ENCODE measurements at regions not wholly inside any gene's neighbourhood (a gene's known extent, or its start where the extent isn't known, plus 50 kb on each side); places are given as distances from the start of the nearest gene placed in this dataset.

DNA sequence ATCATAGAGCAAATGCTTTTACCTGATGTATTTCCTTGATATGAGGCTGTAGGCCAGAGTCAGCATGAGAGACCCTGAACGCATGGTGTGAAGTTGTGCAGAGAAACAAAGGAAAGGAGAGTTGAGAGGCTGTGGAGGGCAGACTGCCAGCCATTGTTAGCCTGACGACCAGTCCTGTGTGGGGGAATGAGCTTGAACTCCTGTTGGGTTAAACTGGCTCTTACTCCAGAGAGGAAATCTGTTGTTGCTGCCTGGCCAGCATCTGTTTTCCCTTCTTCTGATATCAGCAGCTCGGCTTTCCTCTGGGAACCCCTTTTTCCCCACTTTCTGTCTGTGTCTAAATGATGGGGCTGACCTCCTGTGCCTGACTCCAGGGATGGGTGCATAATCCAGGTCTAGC lies 158.2 kb upstream of the ZFP64 start:
- Histone ChIP-seq H3K9me3 (peaks cover 0 to 7% of the 10 kb centered on the region in 2 donors), H3K4me3 (no peak overlapping the region), H3K27ac (no peak overlapping the region), H3K27me3 (no peaks in the 10 kb centered on the region), H3K36me3 (no peaks in the 10 kb centered on the region), H3K4me1 (no peaks in the 10 kb centered on the region)
- no peak for DNase-seq
- TF ChIP-seq POLR2A (IDR thresholded peaks at IDR 0.05) = no peak
- no peak for TF ChIP-seq CTCF (IDR thresholded peaks at IDR 0.05)
- no peak for TF ChIP-seq POLR2AphosphoS5 (IDR thresholded peaks at IDR 0.05)
- TF ChIP-seq EP300 (IDR thresholded peaks at IDR 0.05; ENCODE audit: low read depth) = no peak
- in situ Hi-C loops (cut with MboI; ENCODE audit: low pct_ligation_motif_present in 1 of 4, low pct_unique_long_range_greater_than_20kb in 1 of 4, low sequenced_read_pairs in 3 of 4) = loop anchor here in 1 of 4 donors (10.0 kb wide), 1 partner anchor 55 kb away; no protein-coding TSS in a partner anchor
- 46 to 69% methylated on average over 2 to 3 of the region's 3 CpGs for WGBS, 2 donors (ENCODE audit: low coverage in 1 of 2)
- intact Hi-C loops (cut with DNase I; ENCODE audit: low total_unique reads) = loop anchor here (1.0 kb wide), 1 partner anchor 34 kb away; no protein-coding TSS in a partner anchor

GRCh38 chr20:52348434-52348833 lies 156.9 kb upstream of the ZFP64 start:
- H3K9me3 ChIP-seq = no peaks in the 10 kb centered on the region
- intact Hi-C loops (cut with DNase I; ENCODE audit: low total_unique reads) = no loop called here
- H3K27me3 ChIP-seq = no peaks in the 10 kb centered on the region
- no peaks in the 10 kb centered on the region for H3K4me1 ChIP-seq
- H3K4me3 ChIP-seq = no peak overlapping the region
- no peak for DNase-seq
- TF ChIP-seq POLR2A (IDR thresholded peaks at IDR 0.05) (no peak), CTCF (IDR thresholded peaks at IDR 0.05) (no peak), EP300 (IDR thresholded peaks at IDR 0.05; ENCODE audit: low read depth) (no peak)
- no peaks in the 10 kb centered on the region for H3K36me3 ChIP-seq
- no peak overlapping the region for H3K27ac ChIP-seq
- in situ Hi-C loops (cut with MboI; ENCODE audit: low pct_ligation_motif_present in 1 of 4, low pct_unique_long_range_greater_than_20kb in 1 of 4, low sequenced_read_pairs in 3 of 4) = loop anchor here in 1 of 4 donors (10.0 kb wide), 1 partner anchor 56 kb away; no protein-coding TSS in a partner anchor
- 68 to 93% methylated on average over 2 of the region's 2 CpGs for WGBS, 2 donors (ENCODE audit: low coverage in 1 of 2)

DNA sequence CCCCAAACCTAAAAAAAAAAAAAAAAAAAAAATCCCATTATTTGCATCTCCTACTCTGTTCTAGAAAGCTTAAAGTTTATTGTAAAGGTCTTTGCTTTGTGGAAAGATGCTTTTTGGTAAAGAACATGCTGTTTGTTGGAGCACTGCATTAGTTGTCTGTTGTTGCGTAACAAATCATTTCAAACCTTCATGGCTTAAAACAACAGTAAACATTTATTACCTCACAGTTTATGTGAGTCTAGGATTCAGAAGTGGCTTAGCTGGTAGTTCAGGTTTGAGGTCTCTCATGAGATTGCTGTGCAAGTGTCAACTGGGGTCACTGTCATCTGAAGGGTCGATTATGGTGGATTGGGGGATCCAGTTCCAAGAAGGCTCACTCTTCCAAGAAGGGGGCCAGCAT lies 155.2 kb upstream of the ZFP64 start:
- Histone ChIP-seq H3K4me1 (no peaks in the 10 kb centered on the region), H3K27ac (no peak overlapping the region), H3K27me3 (no peaks in the 10 kb centered on the region), H3K4me3 (no peak overlapping the region), H3K9me3 (no peaks in the 10 kb centered on the region), H3K36me3 (no peaks in the 10 kb centered on the region)
- intact Hi-C loops (cut with DNase I; ENCODE audit: low total_unique reads) (no loop called here), in situ Hi-C loops (cut with MboI; ENCODE audit: low pct_ligation_motif_present in 1 of 4, low pct_unique_long_range_greater_than_20kb in 1 of 4, low sequenced_read_pairs in 3 of 4) (loop anchor here in 1 of 4 donors (10.0 kb wide), 1 partner anchor 58 kb away; no protein-coding TSS in a partner anchor)
- DNase-seq = no peak
- TF ChIP-seq EP300 (IDR thresholded peaks at IDR 0.05; ENCODE audit: low read depth) = no peak
- TF ChIP-seq POLR2A (IDR thresholded peaks at IDR 0.05) = no peak
- TF ChIP-seq CTCF (IDR thresholded peaks at IDR 0.05) = no peak
- WGBS, 2 donors (ENCODE audit: low coverage in 1 of 2) = 60 to 100% methylated on average over 1 to 2 of the region's 2 CpGs

DNA sequence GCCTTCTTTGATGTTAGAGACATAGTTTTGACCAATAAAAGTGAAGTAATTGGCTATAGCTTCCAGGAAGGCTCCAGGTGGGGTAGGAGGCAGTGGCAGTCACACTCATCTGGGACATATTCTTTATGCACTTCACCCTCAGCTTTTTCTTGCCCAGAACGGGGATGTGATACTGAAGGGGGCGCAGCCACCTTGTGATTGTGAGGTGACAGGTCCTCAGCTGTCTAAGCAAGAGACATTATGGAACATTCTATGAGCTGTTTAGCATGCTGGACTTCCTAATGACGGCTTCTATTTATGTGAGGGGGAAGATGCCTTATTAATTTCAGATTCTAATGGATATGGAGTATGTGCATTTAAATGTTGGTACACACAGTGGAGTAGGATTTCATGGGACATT lies 151.3 kb upstream of the ZFP64 start:
- Histone ChIP-seq H3K27me3 (no peaks in the 10 kb centered on the region), H3K27ac (no peak overlapping the region), H3K4me3 (no peak overlapping the region), H3K4me1 (no peaks in the 10 kb centered on the region), H3K9me3 (no peaks in the 10 kb centered on the region), H3K36me3 (no peaks in the 10 kb centered on the region)
- WGBS, 2 donors (ENCODE audit: low coverage in 1 of 2) = 74% methylated on average over 3 of the region's 3 CpGs; no CpG with 5 or more reads in 1 of the 2 donors
- no peak for DNase-seq
- intact Hi-C loops (cut with DNase I; ENCODE audit: low total_unique reads) (no loop called here), in situ Hi-C loops (cut with MboI; ENCODE audit: low pct_ligation_motif_present in 1 of 4, low pct_unique_long_range_greater_than_20kb in 1 of 4, low sequenced_read_pairs in 3 of 4) (loop anchor here in 1 of 4 donors (10.0 kb wide), 1 partner anchor 62 kb away; no protein-coding TSS in a partner anchor)
- TF ChIP-seq POLR2AphosphoS5 (IDR thresholded peaks at IDR 0.05) = no peak
- TF ChIP-seq CTCF (IDR thresholded peaks at IDR 0.05) = no peak
- no peak for TF ChIP-seq POLR2A (IDR thresholded peaks at IDR 0.05)
- TF ChIP-seq EP300 (IDR thresholded peaks at IDR 0.05; ENCODE audit: low read depth) = no peak
